ENCODE measurements at regions not wholly inside any gene's neighbourhood (a gene's known extent, or its start where the extent isn't known, plus 50 kb on each side); places are given as distances from the start of the nearest gene placed in this dataset.
A peak's percentile ranks its signal among the peaks of the same experiment; 100 is the strongest.
"Not testable (repeated sequence)": the region's sequence is repeated elsewhere in the genome, so short reads cannot be mapped to it uniquely, and the experiment has no call there.

- no peak for DNase-seq (ENCODE audit: low read depth)
These were observed 212.7 kb downstream of the TPBG start for GRCh38 chr6:82576284-82576683.

GRCh38 chr6:82584194-82584695 is 220.6 kb downstream of the TPBG start:
- no peak for DNase-seq (ENCODE audit: low read depth)

- no peak for DNase-seq (ENCODE audit: low read depth)
These were observed 221.2 kb downstream of the TPBG start for GRCh38 chr6:82584856-82585255.

GRCh38 chr6:82588020-82588419 is 224.4 kb downstream of the TPBG start:
- no peak for DNase-seq (ENCODE audit: low read depth)

- DNase-seq (ENCODE audit: low read depth), result no peak
These were observed 225.3 kb downstream of the TPBG start for GRCh38 chr6:82588859-82589412.

- peak; percentile 46 for DNase-seq (ENCODE audit: low read depth)
These were observed 226.0 kb downstream of the TPBG start for GRCh38 chr6:82589509-82590206.

- DNase-seq (ENCODE audit: low read depth), result peak; percentile 10
These were observed 233.6 kb downstream of the TPBG start for GRCh38 chr6:82597201-82597600.

GRCh38 chr6:82602776-82603175 is 239.2 kb downstream of the TPBG start:
- DNase-seq (ENCODE audit: low read depth), result no peak

- peak; percentile 63 for DNase-seq (ENCODE audit: low read depth)
These were observed 240.3 kb downstream of the TPBG start for GRCh38 chr6:82603871-82604270.

- DNase-seq (ENCODE audit: low read depth), result no peak
These were observed 244.5 kb downstream of the TPBG start for GRCh38 chr6:82607998-82608725.

GRCh38 chr6:82608781-82609180 is 245.2 kb downstream of the TPBG start:
- no peak for DNase-seq (ENCODE audit: low read depth)

- no peak for DNase-seq (ENCODE audit: low read depth)
These were observed 248.1 kb downstream of the TPBG start for GRCh38 chr6:82611751-82612150.

- no peak for DNase-seq (ENCODE audit: low read depth)
These were observed 248.9 kb downstream of the TPBG start for GRCh38 chr6:82612475-82613039.

- no peak for DNase-seq (ENCODE audit: low read depth)
These were observed 250.9 kb downstream of the TPBG start for GRCh38 chr6:82614518-82614917.

- peak; percentile 17 for DNase-seq (ENCODE audit: low read depth)
These were observed 252.9 kb downstream of the TPBG start for GRCh38 chr6:82616386-82617028.

GRCh38 chr6:82617648-82618047 is 254.0 kb downstream of the TPBG start:
- no peak for DNase-seq (ENCODE audit: low read depth)

- no peak for DNase-seq (ENCODE audit: low read depth)
These were observed 256.0 kb downstream of the TPBG start for GRCh38 chr6:82619573-82619972.

- DNase-seq (ENCODE audit: low read depth), result no peak
These were observed 258.8 kb downstream of the TPBG start for GRCh38 chr6:82622461-82622860.

GRCh38 chr6:82624251-82624650 is 260.6 kb downstream of the TPBG start:
- DNase-seq (ENCODE audit: low read depth), result no peak

GRCh38 chr6:82626946-82627345 is 263.3 kb downstream of the TPBG start:
- DNase-seq (ENCODE audit: low read depth), result not testable (repeated sequence)

GRCh38 chr6:82629921-82630320 is 266.3 kb downstream of the TPBG start:
- DNase-seq (ENCODE audit: low read depth), result no peak

- DNase-seq (ENCODE audit: low read depth), result no peak
These were observed 278.1 kb downstream of the TPBG start for GRCh38 chr6:82641677-82642076.

Data from fibroblast of gingiva (primary cell).